Stimulated activated CD8-positive, alpha-beta memory T cell treated with anti-CD3 and anti-CD28 coated beads, Interleukin-12 subunit alpha, Interleukin-12 subunit beta, amount 100 ng/mL, for 4 hours (primary cell): ENCODE measurements at regions not wholly inside any gene's neighbourhood (a gene's known extent, or its start where the extent isn't known, plus 50 kb on each side); places are given as distances from the start of the nearest gene placed in this dataset.

Source experiments
- DNase-seq: peaks from one replicate; pipeline ENCODE4 v3.0.0-alpha.2; 2020; ENCODE audit warnings: low read depth

GRCh38 chr12:107225635-107226034 lies 132.3 kb upstream of the CRY1 start:
- DNase-seq, result no peak

- DNase-seq, result no peak
These were observed 132.8 kb upstream of the CRY1 start for GRCh38 chr12:107226126-107226525.

- no peak for DNase-seq
These were observed 134.7 kb upstream of the CRY1 start for GRCh38 chr12:107228076-107228475.

GRCh38 chr12:107229827-107230226 lies 136.5 kb upstream of the CRY1 start:
- no peak for DNase-seq

- no peak for DNase-seq
These were observed 138.0 kb upstream of the CRY1 start for GRCh38 chr12:107231303-107231702.

GRCh38 chr12:107233551-107233950 lies 140.2 kb upstream of the CRY1 start:
- no peak for DNase-seq

GRCh38 chr12:107235600-107235999 lies 142.3 kb upstream of the CRY1 start:
- DNase-seq, result no peak

- no peak for DNase-seq
These were observed 143.6 kb upstream of the CRY1 start for GRCh38 chr12:107236824-107237511.

GRCh38 chr12:107238296-107238695 lies 144.9 kb upstream of the CRY1 start:
- DNase-seq, result no peak

GRCh38 chr12:107241411-107241810 lies 148.1 kb upstream of the CRY1 start:
- no peak for DNase-seq

GRCh38 chr12:107242189-107242588 lies 148.8 kb upstream of the CRY1 start:
- DNase-seq, result no peak

GRCh38 chr12:107243341-107243740 lies 150.0 kb upstream of the CRY1 start:
- DNase-seq, result no peak

- no peak for DNase-seq
These were observed 151.2 kb upstream of the CRY1 start for GRCh38 chr12:107244584-107244983.

- DNase-seq, result no peak
These were observed 154.3 kb upstream of the CRY1 start for GRCh38 chr12:107247650-107248049.

- no peak for DNase-seq
These were observed 154.8 kb upstream of the CRY1 start for GRCh38 chr12:107248187-107248586.

GRCh38 chr12:107251288-107251687 lies 157.9 kb upstream of the CRY1 start:
- DNase-seq, result no peak

GRCh38 chr12:107253361-107253760 lies 160.0 kb upstream of the CRY1 start:
- DNase-seq, result no peak

GRCh38 chr12:107254258-107254856 lies 161.0 kb upstream of the CRY1 start:
- no peak for DNase-seq

GRCh38 chr12:107258780-107259179 lies 165.4 kb upstream of the CRY1 start:
- no peak for DNase-seq

- no peak for DNase-seq
These were observed 170.6 kb upstream of the CRY1 start for GRCh38 chr12:107263980-107264379.

- no peak for DNase-seq
These were observed 171.3 kb upstream of the CRY1 start for GRCh38 chr12:107264667-107265066.

GRCh38 chr12:107267604-107268003 lies 174.3 kb upstream of the CRY1 start:
- DNase-seq, result no peak

GRCh38 chr12:107271523-107271922 lies 178.2 kb upstream of the CRY1 start:
- DNase-seq, result no peak

GRCh38 chr12:107275530-107275929 lies 182.2 kb upstream of the CRY1 start:
- DNase-seq, result no peak
